ENCODE measurements at regions not wholly inside any gene's neighbourhood (a gene's known extent, or its start where the extent isn't known, plus 50 kb on each side); places are given as distances from the start of the nearest gene placed in this dataset.

DNA sequence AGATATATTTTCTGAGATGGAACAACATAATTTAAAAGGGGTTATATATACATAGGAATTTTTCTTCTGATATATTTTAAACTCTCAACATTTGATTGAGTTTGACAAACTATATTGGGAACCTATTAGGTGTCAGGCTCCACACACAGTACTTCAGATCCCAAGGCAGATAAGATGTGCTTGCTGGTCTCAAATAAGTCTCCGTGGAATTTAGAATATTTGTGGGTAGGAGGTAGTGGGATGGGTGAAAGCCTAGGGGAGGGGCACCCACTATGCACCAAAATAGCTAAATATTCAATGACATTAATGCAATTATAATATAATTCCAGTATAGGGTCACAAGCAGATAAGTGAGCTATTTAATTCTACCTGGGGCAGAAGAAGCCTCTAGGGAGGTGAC lies 81.5 kb downstream of the ARL4A start:
- no peak overlapping the region for H3K4me3 ChIP-seq (ENCODE audit: low read depth, low read length)
- no peaks in the 10 kb centered on the region for H3K36me3 ChIP-seq (ENCODE audit: control insufficient read depth, insufficient read depth, low read length)
- H3K27me3 ChIP-seq (ENCODE audit: control insufficient read depth, insufficient read depth, low read length), result no peaks in the 10 kb centered on the region
- TF ChIP-seq, protein P1, sequence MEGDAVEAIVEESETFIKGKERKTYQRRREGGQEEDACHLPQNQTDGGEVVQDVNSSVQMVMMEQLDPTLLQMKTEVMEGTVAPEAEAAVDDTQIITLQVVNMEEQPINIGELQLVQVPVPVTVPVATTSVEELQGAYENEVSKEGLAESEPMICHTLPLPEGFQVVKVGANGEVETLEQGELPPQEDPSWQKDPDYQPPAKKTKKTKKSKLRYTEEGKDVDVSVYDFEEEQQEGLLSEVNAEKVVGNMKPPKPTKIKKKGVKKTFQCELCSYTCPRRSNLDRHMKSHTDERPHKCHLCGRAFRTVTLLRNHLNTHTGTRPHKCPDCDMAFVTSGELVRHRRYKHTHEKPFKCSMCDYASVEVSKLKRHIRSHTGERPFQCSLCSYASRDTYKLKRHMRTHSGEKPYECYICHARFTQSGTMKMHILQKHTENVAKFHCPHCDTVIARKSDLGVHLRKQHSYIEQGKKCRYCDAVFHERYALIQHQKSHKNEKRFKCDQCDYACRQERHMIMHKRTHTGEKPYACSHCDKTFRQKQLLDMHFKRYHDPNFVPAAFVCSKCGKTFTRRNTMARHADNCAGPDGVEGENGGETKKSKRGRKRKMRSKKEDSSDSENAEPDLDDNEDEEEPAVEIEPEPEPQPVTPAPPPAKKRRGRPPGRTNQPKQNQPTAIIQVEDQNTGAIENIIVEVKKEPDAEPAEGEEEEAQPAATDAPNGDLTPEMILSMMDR (IDR thresholded peaks at IDR 0.05; ENCODE audit: insufficient read depth, low read depth, low read length), result no peak
- POLR2A ChIA-PET, result no interaction called here
- CTCF ChIA-PET, result interaction anchor here (0.5 to 0.9 kb wide), 2 partner anchors 48 to 82 kb away, joined by 3 read pairs; partner anchors contain the start of gene ARL4A
- DNase-seq (ENCODE audit: low read depth), result no peak

DNA sequence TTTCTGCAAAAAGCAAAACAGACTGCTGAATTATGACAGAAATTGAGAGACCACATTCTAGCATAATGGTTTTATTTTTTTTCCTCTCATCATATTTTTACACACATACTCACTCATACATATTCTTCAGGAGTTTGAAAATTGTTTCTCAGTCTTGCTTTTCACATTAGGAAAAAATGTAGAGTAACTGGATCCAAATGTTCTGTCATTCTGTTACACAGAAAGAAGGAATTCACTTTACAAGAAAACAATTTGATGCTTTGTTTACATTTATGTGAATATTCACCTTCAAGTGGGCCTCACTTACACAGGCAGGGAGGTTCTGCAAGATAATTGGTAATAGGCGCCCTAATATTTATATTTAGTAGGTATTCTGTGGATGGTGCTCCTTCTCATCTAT lies 82.0 kb downstream of the ARL4A start:
- TF ChIP-seq, protein P1 (IDR thresholded peaks at IDR 0.05; ENCODE audit: insufficient read depth, low read depth, low read length), result no peak
- H3K4me3 ChIP-seq (ENCODE audit: low read depth, low read length), result no peak overlapping the region
- no peak for DNase-seq (ENCODE audit: low read depth)
- ChIA-PET CTCF (interaction anchor here (0.5 to 0.9 kb wide), 2 partner anchors 49 to 82 kb away, joined by 3 read pairs; partner anchors contain the start of gene ARL4A), POLR2A (no interaction called here)
- H3K27me3 ChIP-seq (ENCODE audit: control insufficient read depth, insufficient read depth, low read length), result no peaks in the 10 kb centered on the region
- no peaks in the 10 kb centered on the region for H3K36me3 ChIP-seq (ENCODE audit: control insufficient read depth, insufficient read depth, low read length)

DNA sequence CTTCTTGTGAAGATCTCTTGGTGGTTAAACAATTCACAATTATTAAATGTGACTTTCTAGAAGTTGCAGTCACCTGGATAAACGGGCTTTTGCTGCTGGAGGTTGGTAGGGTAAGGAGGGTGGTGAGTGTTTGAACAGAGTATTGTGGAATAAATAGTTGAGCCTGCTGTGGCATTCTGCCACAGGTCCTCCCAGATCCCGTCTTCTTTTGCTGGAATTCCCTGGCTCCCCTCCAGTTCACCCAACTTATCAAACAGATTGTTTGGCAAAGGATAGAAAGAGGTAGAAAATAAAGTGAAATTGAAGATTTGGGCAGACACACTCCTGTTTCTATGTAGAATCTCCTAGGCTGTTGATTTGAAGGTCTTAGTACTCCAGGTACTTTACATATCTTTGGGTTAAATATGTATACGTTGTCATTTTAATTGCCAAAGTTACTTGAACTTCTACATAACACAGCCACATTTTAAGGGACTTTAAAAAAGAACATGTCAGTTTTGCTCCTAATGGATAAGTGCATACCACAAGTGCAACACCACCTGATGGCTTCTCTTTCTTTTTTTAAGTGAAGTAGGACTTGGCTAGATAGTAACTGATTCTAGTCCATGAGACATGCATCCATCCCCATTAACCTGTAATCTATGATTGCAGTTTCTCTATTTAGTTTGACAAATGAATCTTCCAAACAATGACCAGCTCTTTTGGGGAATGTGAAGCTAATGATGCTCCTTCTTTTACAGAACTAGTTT lies 83.0 kb downstream of the ARL4A start:
- DNase-seq (ENCODE audit: low read depth), result no peak
- ChIA-PET POLR2A (no interaction called here), CTCF (interaction anchor here (1.1 kb wide), 1 partner anchor 84 kb away, joined by 5 read pairs; the partner anchor contains the start of gene ARL4A)
- Histone ChIP-seq H3K27me3 (ENCODE audit: control insufficient read depth, insufficient read depth, low read length) (no peaks in the 10 kb centered on the region), H3K4me3 (ENCODE audit: low read depth, low read length) (no peak overlapping the region), H3K36me3 (ENCODE audit: control insufficient read depth, insufficient read depth, low read length) (no peaks in the 10 kb centered on the region)
- TF ChIP-seq, protein P1 (IDR thresholded peaks at IDR 0.05; ENCODE audit: insufficient read depth, low read depth, low read length), result no peak

DNA sequence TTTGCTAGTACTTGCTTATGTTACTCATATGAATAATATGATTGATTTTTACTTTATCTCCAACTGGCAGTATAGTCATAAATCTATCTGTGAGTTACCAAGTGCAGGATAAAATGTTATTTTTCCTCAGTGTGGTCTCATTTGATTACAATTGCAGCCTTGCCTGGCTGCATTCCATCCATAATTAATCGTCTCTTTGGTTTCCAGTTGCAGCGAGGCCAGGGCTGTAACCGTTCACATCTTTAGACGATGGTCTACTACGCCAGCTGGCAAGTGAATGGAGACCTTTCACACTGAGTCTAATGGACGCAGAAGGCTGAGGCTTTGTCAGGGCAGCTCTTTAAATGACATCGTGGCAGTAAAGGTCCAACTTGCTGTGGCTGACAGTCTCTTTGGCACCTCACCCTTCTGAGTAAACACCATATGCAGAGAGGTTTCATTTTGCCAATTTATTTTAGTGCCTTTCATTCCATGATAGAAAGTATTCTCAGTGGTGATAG lies 84.0 kb downstream of the ARL4A start:
- ChIA-PET CTCF (interaction anchor here (1.1 kb wide), 1 partner anchor 85 kb away, joined by 5 read pairs; the partner anchor contains the start of gene ARL4A), POLR2A (no interaction called here)
- no peak for DNase-seq (ENCODE audit: low read depth)
- TF ChIP-seq, protein P1 (IDR thresholded peaks at IDR 0.05; ENCODE audit: insufficient read depth, low read depth, low read length), result no peak
- Histone ChIP-seq H3K27me3 (ENCODE audit: control insufficient read depth, insufficient read depth, low read length) (no peaks in the 10 kb centered on the region), H3K4me3 (ENCODE audit: low read depth, low read length) (no peak overlapping the region), H3K36me3 (ENCODE audit: control insufficient read depth, insufficient read depth, low read length) (no peaks in the 10 kb centered on the region)

DNA sequence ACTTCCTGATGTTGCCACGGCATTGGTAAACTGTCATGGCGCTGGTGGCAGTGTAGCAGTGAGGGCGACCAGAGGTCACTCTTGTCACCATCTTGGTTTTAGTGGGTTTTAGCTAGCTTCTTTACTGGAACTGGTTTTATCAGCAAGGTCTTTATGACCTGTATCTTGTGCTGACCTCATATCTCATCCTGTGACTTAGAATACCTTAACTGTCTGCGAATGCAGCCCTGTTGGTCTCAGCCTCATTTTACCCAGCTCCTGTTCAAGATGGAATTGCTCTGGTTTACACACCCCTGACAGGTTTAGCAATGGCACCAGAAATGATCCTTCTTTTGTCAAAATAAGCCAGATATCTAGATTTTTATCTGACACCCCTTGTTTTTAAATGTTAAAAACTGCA lies 85.3 kb downstream of the ARL4A start:
- DNase-seq (ENCODE audit: low read depth), result no peak
- POLR2A ChIA-PET, result no interaction called here
- TF ChIP-seq, protein P1 (IDR thresholded peaks at IDR 0.05; ENCODE audit: insufficient read depth, low read depth, low read length), result no peak
- CTCF ChIA-PET, result no interaction called here
- Histone ChIP-seq H3K4me3 (ENCODE audit: low read depth, low read length) (no peak overlapping the region), H3K36me3 (ENCODE audit: control insufficient read depth, insufficient read depth, low read length) (no peaks in the 10 kb centered on the region), H3K27me3 (ENCODE audit: control insufficient read depth, insufficient read depth, low read length) (no peaks in the 10 kb centered on the region)

Data from BJ (cell line).